ENCODE measurements at regions not wholly inside any gene's neighbourhood (a gene's known extent, or its start where the extent isn't known, plus 50 kb on each side); places are given as distances from the start of the nearest gene placed in this dataset.

GRCh38 chrX:34849371-34849770 is 93.2 kb upstream of the FAM47B start:
- Histone ChIP-seq H2BK5ac (ENCODE audit: low read length) (no peak overlapping the region), H4K5ac (ENCODE audit: low read length) (no peak overlapping the region), H3K4me2 (ENCODE audit: low read length) (no peak overlapping the region), H3K27me3 (ENCODE audit: insufficient read depth, low read length, poor library complexity) (no peaks in the 10 kb centered on the region), H3K36me3 (ENCODE audit: control insufficient read depth, insufficient read depth, low read length) (no peaks in the 10 kb centered on the region), H3K79me1 (ENCODE audit: low read length) (no peaks in the 10 kb centered on the region), H3K9ac (ENCODE audit: low read length) (no peak overlapping the region), H3K4me1 (ENCODE audit: control insufficient read depth, low read depth, low read length) (no peaks in the 10 kb centered on the region), H2BK120ac (ENCODE audit: low read depth, low read length) (no peak overlapping the region), H3K23ac (ENCODE audit: low read length) (no peak overlapping the region), H2AK5ac (ENCODE audit: low read length) (no peak overlapping the region), H3K79me2 (ENCODE audit: control insufficient read depth, insufficient read depth, low read length) (no peaks in the 10 kb centered on the region), H3K4ac (ENCODE audit: low read depth, low read length) (no peak overlapping the region), H3K4me3 (ENCODE audit: low read length) (no peak overlapping the region), H3K27ac (ENCODE audit: low read depth, low read length) (no peak overlapping the region), H3K18ac (ENCODE audit: low read length) (no peak overlapping the region), H3K56ac (ENCODE audit: low read length) (no peak overlapping the region), H2BK15ac (replicated peaks; ENCODE audit: low read depth) (no peak overlapping the region), H4K8ac (ENCODE audit: low read depth, low read length) (no peak overlapping the region)
- DNase-seq, result no peak
- WGBS (ENCODE audit: extremely low coverage, insufficient coverage, low lambda C conversion rate), result no CpG with 5 or more reads among the region's 1 CpG

- H2BK5ac ChIP-seq (ENCODE audit: low read length), result no peak overlapping the region
- no peak overlapping the region for H4K5ac ChIP-seq (ENCODE audit: low read length)
These were observed 83.4 kb upstream of the FAM47B start for GRCh38 chrX:34859191-34859590.

GRCh38 chrX:34863906-34864305 is 78.7 kb upstream of the FAM47B start:
- no peak overlapping the region for H4K5ac ChIP-seq (ENCODE audit: low read length)
- H3K4ac ChIP-seq (ENCODE audit: low read depth, low read length), result no peak overlapping the region
- no peaks in the 10 kb centered on the region for H3K36me3 ChIP-seq (ENCODE audit: control insufficient read depth, insufficient read depth, low read length)
- H3K4me1 ChIP-seq (ENCODE audit: control insufficient read depth, low read depth, low read length), result no peaks in the 10 kb centered on the region
- H2BK120ac ChIP-seq (ENCODE audit: low read depth, low read length), result no peak overlapping the region
- H3K27me3 ChIP-seq (ENCODE audit: insufficient read depth, low read length, poor library complexity), result no peaks in the 10 kb centered on the region
- H2BK5ac ChIP-seq (ENCODE audit: low read length), result no peak overlapping the region
- no peak overlapping the region for H3K4me2 ChIP-seq (ENCODE audit: low read length)
- H3K4me3 ChIP-seq (ENCODE audit: low read length), result no peak overlapping the region
- no peak for DNase-seq
- no peak overlapping the region for H3K56ac ChIP-seq (ENCODE audit: low read length)
- no peak overlapping the region for H2AK5ac ChIP-seq (ENCODE audit: low read length)
- no peaks in the 10 kb centered on the region for H3K79me1 ChIP-seq (ENCODE audit: low read length)
- H3K9ac ChIP-seq (ENCODE audit: low read length), result no peak overlapping the region
- H2BK15ac ChIP-seq (replicated peaks; ENCODE audit: low read depth), result no peak overlapping the region
- H3K79me2 ChIP-seq (ENCODE audit: control insufficient read depth, insufficient read depth, low read length), result no peaks in the 10 kb centered on the region
- H3K27ac ChIP-seq (ENCODE audit: low read depth, low read length), result no peak overlapping the region
- H3K18ac ChIP-seq (ENCODE audit: low read length), result no peak overlapping the region
- H4K8ac ChIP-seq (ENCODE audit: low read depth, low read length), result no peak overlapping the region
- no CpG with 5 or more reads among the region's 2 CpGs for WGBS (ENCODE audit: extremely low coverage, insufficient coverage, low lambda C conversion rate)
- no peak overlapping the region for H3K23ac ChIP-seq (ENCODE audit: low read length)

More at GRCh38 chrX:34859191-34859590, 83.4 kb upstream of the FAM47B start:
- H3K27ac ChIP-seq (ENCODE audit: low read depth, low read length), result no peak overlapping the region
- H3K18ac ChIP-seq (ENCODE audit: low read length), result no peak overlapping the region
- no peaks in the 10 kb centered on the region for H3K36me3 ChIP-seq (ENCODE audit: control insufficient read depth, insufficient read depth, low read length)
- no peak overlapping the region for H2AK5ac ChIP-seq (ENCODE audit: low read length)
- no peaks in the 10 kb centered on the region for H3K79me2 ChIP-seq (ENCODE audit: control insufficient read depth, insufficient read depth, low read length)
- no peak overlapping the region for H3K56ac ChIP-seq (ENCODE audit: low read length)
- DNase-seq, result no peak
- no peak overlapping the region for H2BK15ac ChIP-seq (replicated peaks; ENCODE audit: low read depth)
- no peak overlapping the region for H3K23ac ChIP-seq (ENCODE audit: low read length)
- H3K4ac ChIP-seq (ENCODE audit: low read depth, low read length), result no peak overlapping the region
- no peak overlapping the region for H3K9ac ChIP-seq (ENCODE audit: low read length)
- no peaks in the 10 kb centered on the region for H3K79me1 ChIP-seq (ENCODE audit: low read length)
- H2BK120ac ChIP-seq (ENCODE audit: low read depth, low read length), result no peak overlapping the region
- WGBS (ENCODE audit: extremely low coverage, insufficient coverage, low lambda C conversion rate), result no CpG with 5 or more reads among the region's 2 CpGs
- H3K27me3 ChIP-seq (ENCODE audit: insufficient read depth, low read length, poor library complexity), result no peaks in the 10 kb centered on the region
- no peak overlapping the region for H4K8ac ChIP-seq (ENCODE audit: low read depth, low read length)
- no peaks in the 10 kb centered on the region for H3K4me1 ChIP-seq (ENCODE audit: control insufficient read depth, low read depth, low read length)
- no peak overlapping the region for H3K4me3 ChIP-seq (ENCODE audit: low read length)
- no peak overlapping the region for H3K4me2 ChIP-seq (ENCODE audit: low read length)

GRCh38 chrX:34866646-34867045 is 76.0 kb upstream of the FAM47B start:
- Histone ChIP-seq H3K27ac (ENCODE audit: low read depth, low read length) (no peak overlapping the region), H3K27me3 (ENCODE audit: insufficient read depth, low read length, poor library complexity) (no peaks in the 10 kb centered on the region), H2BK15ac (replicated peaks; ENCODE audit: low read depth) (no peak overlapping the region), H3K4me2 (ENCODE audit: low read length) (no peak overlapping the region), H2AK5ac (ENCODE audit: low read length) (no peak overlapping the region), H3K18ac (ENCODE audit: low read length) (no peak overlapping the region), H2BK120ac (ENCODE audit: low read depth, low read length) (no peak overlapping the region), H4K8ac (ENCODE audit: low read depth, low read length) (no peak overlapping the region), H3K56ac (ENCODE audit: low read length) (no peak overlapping the region), H4K5ac (ENCODE audit: low read length) (no peak overlapping the region), H3K4me3 (ENCODE audit: low read length) (no peak overlapping the region), H3K9ac (ENCODE audit: low read length) (no peak overlapping the region), H3K4me1 (ENCODE audit: control insufficient read depth, low read depth, low read length) (no peaks in the 10 kb centered on the region), H2BK5ac (ENCODE audit: low read length) (no peak overlapping the region), H3K79me2 (ENCODE audit: control insufficient read depth, insufficient read depth, low read length) (no peaks in the 10 kb centered on the region), H3K23ac (ENCODE audit: low read length) (no peak overlapping the region), H3K4ac (ENCODE audit: low read depth, low read length) (no peak overlapping the region), H3K36me3 (ENCODE audit: control insufficient read depth, insufficient read depth, low read length) (no peaks in the 10 kb centered on the region), H3K79me1 (ENCODE audit: low read length) (no peaks in the 10 kb centered on the region)
- no peak for DNase-seq

- Histone ChIP-seq H3K23ac (ENCODE audit: low read length) (no peak overlapping the region), H2BK120ac (ENCODE audit: low read depth, low read length) (no peak overlapping the region), H3K18ac (ENCODE audit: low read length) (no peak overlapping the region), H3K4ac (ENCODE audit: low read depth, low read length) (no peak overlapping the region), H3K27ac (ENCODE audit: low read depth, low read length) (no peak overlapping the region), H3K27me3 (ENCODE audit: insufficient read depth, low read length, poor library complexity) (no peaks in the 10 kb centered on the region), H3K9ac (ENCODE audit: low read length) (no peak overlapping the region), H3K56ac (ENCODE audit: low read length) (no peak overlapping the region), H3K79me2 (ENCODE audit: control insufficient read depth, insufficient read depth, low read length) (no peaks in the 10 kb centered on the region), H2BK5ac (ENCODE audit: low read length) (no peak overlapping the region), H3K4me1 (ENCODE audit: control insufficient read depth, low read depth, low read length) (no peaks in the 10 kb centered on the region), H3K36me3 (ENCODE audit: control insufficient read depth, insufficient read depth, low read length) (no peaks in the 10 kb centered on the region), H2AK5ac (ENCODE audit: low read length) (no peak overlapping the region), H3K4me3 (ENCODE audit: low read length) (no peak overlapping the region), H3K79me1 (ENCODE audit: low read length) (no peaks in the 10 kb centered on the region), H4K8ac (ENCODE audit: low read depth, low read length) (no peak overlapping the region), H4K5ac (ENCODE audit: low read length) (no peak overlapping the region), H3K4me2 (ENCODE audit: low read length) (no peak overlapping the region), H2BK15ac (replicated peaks; ENCODE audit: low read depth) (no peak overlapping the region)
- WGBS (ENCODE audit: extremely low coverage, insufficient coverage, low lambda C conversion rate), result no CpG with 5 or more reads among the region's 2 CpGs
- DNase-seq, result no peak
These were observed 74.0 kb upstream of the FAM47B start for GRCh38 chrX:34868633-34869032.

GRCh38 chrX:34873500-34874225 is 68.9 kb upstream of the FAM47B start:
- Histone ChIP-seq H2BK15ac (replicated peaks; ENCODE audit: low read depth) (no peak overlapping the region), H3K4me2 (ENCODE audit: low read length) (no peak overlapping the region), H3K4me1 (ENCODE audit: control insufficient read depth, low read depth, low read length) (no peaks in the 10 kb centered on the region), H3K27me3 (ENCODE audit: insufficient read depth, low read length, poor library complexity) (no peaks in the 10 kb centered on the region), H3K79me2 (ENCODE audit: control insufficient read depth, insufficient read depth, low read length) (no peaks in the 10 kb centered on the region), H3K18ac (ENCODE audit: low read length) (no peak overlapping the region), H3K4ac (ENCODE audit: low read depth, low read length) (no peak overlapping the region), H4K5ac (ENCODE audit: low read length) (no peak overlapping the region), H3K56ac (ENCODE audit: low read length) (no peak overlapping the region), H3K27ac (ENCODE audit: low read depth, low read length) (no peak overlapping the region), H3K36me3 (ENCODE audit: control insufficient read depth, insufficient read depth, low read length) (no peaks in the 10 kb centered on the region), H3K23ac (ENCODE audit: low read length) (no peak overlapping the region), H3K79me1 (ENCODE audit: low read length) (no peaks in the 10 kb centered on the region), H3K9ac (ENCODE audit: low read length) (no peak overlapping the region), H2BK120ac (ENCODE audit: low read depth, low read length) (no peak overlapping the region), H4K8ac (ENCODE audit: low read depth, low read length) (no peak overlapping the region), H2BK5ac (ENCODE audit: low read length) (no peak overlapping the region), H2AK5ac (ENCODE audit: low read length) (no peak overlapping the region), H3K4me3 (ENCODE audit: low read length) (no peak overlapping the region)
- DNase-seq, result no peak
- WGBS (ENCODE audit: extremely low coverage, insufficient coverage, low lambda C conversion rate), result no CpG with 5 or more reads among the region's 3 CpGs
